CD4-positive, alpha-beta T cell (primary cell): ENCODE measurements at regions not wholly inside any gene's neighbourhood (a gene's known extent, or its start where the extent isn't known, plus 50 kb on each side); places are given as distances from the start of the nearest gene placed in this dataset.
A peak's percentile ranks its signal among the peaks of the same experiment; 100 is the strongest.

ENCODE experiments used
- ATAC-seq: fragments of 200-7000 bp; cut with Tn5 transposase; one replicate; pipeline ENCODE4 v1.10.0; 2022; ENCODE audit warnings: mild to moderate bottlenecking; ENCODE audit not compliant: poor library complexity
- CTCF ChIA-PET: fragments of 350-600 bp; sonication (Branson Sonifier 250); formaldehyde crosslinking; loops from one replicate; lab custom pipeline; 2021; ENCODE audit warnings: antibody characterized with exemption, inconsistent platforms; lab: Charles Lee
- POLR2A ChIA-PET: fragments of 350-600 bp; sonication (Branson Sonifier 250); formaldehyde crosslinking; loops from one replicate; lab custom pipeline; 2021; ENCODE audit warnings: antibody characterized with exemption, inconsistent platforms; lab: Charles Lee
- DNase-seq, 14 experiments: peaks; one replicate each; pipeline ENCODE4 v3.0.0-alpha.2; 2013 to 2020; ENCODE audit warnings: mixed read lengths in 2 of 14
- H3K27ac ChIP-seq, 2 donors: one replicate each; pipeline versions ENCODE4 v1.5.1 to v1.7.0; 2013; ENCODE audit warnings: low read length in 2 of 2, low read depth in 1 of 2, mild to moderate bottlenecking in 1 of 2
- H3K27me3 ChIP-seq, 2 experiments: 1 replicate in 1 of 2; 2 replicates in 1 of 2; pipeline versions ENCODE4 v1.6.1 to v1.7.0; 2013; ENCODE audit warnings: low read length in 2 of 2, control low read depth in 1 of 2, mild to moderate bottlenecking in 1 of 2, moderate library complexity in 1 of 2; ENCODE audit not compliant: insufficient read depth in 2 of 2, control insufficient read depth in 1 of 2
- H3K36me3 ChIP-seq: one replicate; pipeline ENCODE4 v1.6.1; 2013; ENCODE audit warnings: low read length, control low read depth; ENCODE audit not compliant: insufficient read depth
- H3K4me1 ChIP-seq: one replicate; pipeline ENCODE4 v1.6.1; 2013; ENCODE audit warnings: low read length, control low read depth; ENCODE audit not compliant: insufficient read depth
- H3K4me3 ChIP-seq: one replicate; pipeline ENCODE4 v1.5.1; 2013; ENCODE audit warnings: mild to moderate bottlenecking, low read length, moderate library complexity
- H3K9me3 ChIP-seq, 2 experiments: 1 replicate in 1 of 2; 2 replicates in 1 of 2; pipeline versions ENCODE4 v1.6.1 to v1.7.0; 2013; ENCODE audit warnings: low read length in 2 of 2, mild to moderate bottlenecking in 2 of 2, control low read depth in 1 of 2, moderate library complexity in 1 of 2; ENCODE audit not compliant: control insufficient read depth in 1 of 2, insufficient read depth in 1 of 2
- H3K27ac Mint-ChIP-seq: one replicate; pipeline ENCODE4 v1.8.0; 2020; ENCODE audit warnings: mixed read lengths
- H3K27me3 Mint-ChIP-seq: one replicate; pipeline ENCODE4 v1.8.0; 2021; ENCODE audit warnings: mixed read lengths
- H3K36me3 Mint-ChIP-seq: one replicate; pipeline ENCODE4 v1.8.0; 2021; ENCODE audit warnings: low read depth, mixed read lengths
- H3K4me1 Mint-ChIP-seq: one replicate; pipeline ENCODE4 v1.8.0; 2021; ENCODE audit warnings: low read depth, mixed read lengths
- H3K4me3 Mint-ChIP-seq: one replicate; pipeline ENCODE4 v1.8.0; 2020; ENCODE audit warnings: mild to moderate bottlenecking, mixed read lengths
- H3K9me3 Mint-ChIP-seq: one replicate; pipeline ENCODE4 v1.8.0; 2020; ENCODE audit warnings: mixed read lengths
- intact Hi-C, 2 experiments: fragments of 100-400 bp; cut with DNase I in 1 of 2; cut with micrococcal nuclease in 1 of 2; formaldehyde crosslinking; loops; one replicate each; pipeline versions ENCODE4 v1.15.1 to v1.9.0; 2023 to 2025; cut with DNase I, micrococcal nuclease
- TF ChIP-seq, protein P1 (sequence below): fragments of 200-600 bp; IDR thresholded peaks from one replicate; pipeline ENCODE4 v1.8.0; 2022; ENCODE audit warnings: antibody characterized with exemption, mild to moderate bottlenecking

DNA sequence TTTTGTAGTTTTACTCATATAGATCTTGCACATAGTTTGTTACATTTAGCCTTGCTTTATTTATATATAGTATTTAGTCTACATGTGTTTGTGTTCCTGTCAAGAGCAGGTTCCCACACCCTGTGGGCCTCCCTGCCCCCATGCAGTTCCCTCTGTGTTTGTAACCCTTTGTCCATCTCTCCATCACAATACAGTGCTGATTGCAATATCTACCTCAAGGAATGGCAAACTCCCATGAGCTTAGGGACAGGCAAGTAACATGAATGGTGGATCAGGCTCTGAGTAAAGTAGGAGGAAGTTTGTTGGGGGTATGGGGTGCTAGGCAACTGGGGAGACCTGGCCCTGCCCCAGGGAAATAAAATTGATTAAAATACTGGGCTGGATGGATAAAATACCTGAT, 151.9 kb upstream of the MYL2 start:
- Mint-ChIP-seq H3K9me3 (no peaks in the 10 kb centered on the region), H3K27ac (no peak overlapping the region), H3K4me3 (no peak overlapping the region), H3K36me3 (no peaks in the 10 kb centered on the region), H3K27me3 (no peaks in the 10 kb centered on the region), H3K4me1 (peaks cover 22% of the 10 kb centered on the region)
- H3K27me3 ChIP-seq, result peaks cover 0 to 2% of the 10 kb centered on the region in 2 experiments
- H3K9me3 ChIP-seq, result peaks cover 0 to 5% of the 10 kb centered on the region in 2 experiments
- H3K4me1 ChIP-seq, result peaks cover 26% of the 10 kb centered on the region
- no peak overlapping the region for H3K4me3 ChIP-seq
- intact Hi-C loops, result no loop called here
- ATAC-seq (no peak), DNase-seq (no peak)
- no peaks in the 10 kb centered on the region for H3K36me3 ChIP-seq
- CTCF ChIA-PET, result no interaction called here
- POLR2A ChIA-PET, result no interaction called here
- TF ChIP-seq, protein P1, sequence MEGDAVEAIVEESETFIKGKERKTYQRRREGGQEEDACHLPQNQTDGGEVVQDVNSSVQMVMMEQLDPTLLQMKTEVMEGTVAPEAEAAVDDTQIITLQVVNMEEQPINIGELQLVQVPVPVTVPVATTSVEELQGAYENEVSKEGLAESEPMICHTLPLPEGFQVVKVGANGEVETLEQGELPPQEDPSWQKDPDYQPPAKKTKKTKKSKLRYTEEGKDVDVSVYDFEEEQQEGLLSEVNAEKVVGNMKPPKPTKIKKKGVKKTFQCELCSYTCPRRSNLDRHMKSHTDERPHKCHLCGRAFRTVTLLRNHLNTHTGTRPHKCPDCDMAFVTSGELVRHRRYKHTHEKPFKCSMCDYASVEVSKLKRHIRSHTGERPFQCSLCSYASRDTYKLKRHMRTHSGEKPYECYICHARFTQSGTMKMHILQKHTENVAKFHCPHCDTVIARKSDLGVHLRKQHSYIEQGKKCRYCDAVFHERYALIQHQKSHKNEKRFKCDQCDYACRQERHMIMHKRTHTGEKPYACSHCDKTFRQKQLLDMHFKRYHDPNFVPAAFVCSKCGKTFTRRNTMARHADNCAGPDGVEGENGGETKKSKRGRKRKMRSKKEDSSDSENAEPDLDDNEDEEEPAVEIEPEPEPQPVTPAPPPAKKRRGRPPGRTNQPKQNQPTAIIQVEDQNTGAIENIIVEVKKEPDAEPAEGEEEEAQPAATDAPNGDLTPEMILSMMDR, result no peak
- no peak overlapping the region for H3K27ac ChIP-seq

DNA sequence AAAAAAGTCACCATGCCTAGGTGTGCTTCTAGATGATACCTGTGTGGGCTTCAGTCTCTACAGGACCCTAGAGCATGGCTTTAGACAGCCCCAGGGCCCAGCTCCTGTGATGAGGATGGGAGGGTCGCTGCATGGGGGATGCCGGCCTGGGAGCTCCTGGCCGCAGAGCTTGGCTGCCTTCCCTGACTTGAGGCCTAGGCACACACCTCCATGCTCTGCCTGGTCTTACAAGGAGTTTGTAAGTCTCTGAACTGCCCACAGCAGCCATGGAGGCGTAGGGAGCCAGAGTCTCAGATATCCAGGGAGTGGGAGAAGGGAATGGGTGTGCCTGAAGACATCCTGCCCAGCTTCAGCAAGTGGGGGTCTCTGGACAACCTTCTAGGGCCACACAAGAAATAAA, 149.5 kb upstream of the MYL2 start:
- H3K4me1 Mint-ChIP-seq, result peaks cover 22% of the 10 kb centered on the region
- TF ChIP-seq, protein P1, result no peak
- H3K9me3 Mint-ChIP-seq, result no peaks in the 10 kb centered on the region
- no peak for ATAC-seq
- intact Hi-C loops, result no loop called here
- no peak overlapping the region for H3K4me3 Mint-ChIP-seq
- no peaks in the 10 kb centered on the region for H3K36me3 ChIP-seq
- no peak overlapping the region for H3K27ac Mint-ChIP-seq
- H3K4me3 ChIP-seq, result no peak overlapping the region
- no peak for DNase-seq
- no peaks in the 10 kb centered on the region for H3K36me3 Mint-ChIP-seq
- no peak overlapping the region for H3K27ac ChIP-seq
- ChIA-PET CTCF (no interaction called here), POLR2A (no interaction called here)
- peaks cover 26% of the 10 kb centered on the region for H3K4me1 ChIP-seq
- H3K27me3 Mint-ChIP-seq, result no peaks in the 10 kb centered on the region
- H3K9me3 ChIP-seq, result peaks cover 0 to 5% of the 10 kb centered on the region in 2 experiments
- H3K27me3 ChIP-seq, result peaks cover 0 to 2% of the 10 kb centered on the region in 2 experiments

DNA sequence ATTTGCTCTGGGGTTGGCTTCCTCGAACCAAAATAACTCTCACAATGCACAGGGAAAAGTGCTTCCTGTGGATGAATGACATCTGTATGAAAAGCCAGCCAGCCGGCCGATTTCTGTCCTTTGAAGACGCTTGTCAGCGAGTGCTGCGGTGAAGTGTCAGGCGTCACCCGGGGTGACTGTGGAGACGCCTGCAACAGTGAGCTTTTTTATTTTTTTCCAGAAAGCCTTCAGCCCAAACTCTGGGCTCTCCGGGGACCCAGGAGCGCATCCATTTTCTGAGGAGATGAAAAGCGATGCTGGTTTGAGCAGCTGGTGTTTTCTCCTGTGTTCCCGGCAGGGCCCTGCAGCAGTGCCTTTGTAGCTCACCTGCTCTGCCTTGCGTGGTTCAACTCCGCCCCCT, 147.9 kb upstream of the MYL2 start:
- peak overlapping the region; percentile 30 for H3K4me3 Mint-ChIP-seq
- Histone ChIP-seq H3K27me3 (peaks cover 0 to 2% of the 10 kb centered on the region in 2 experiments), H3K36me3 (no peaks in the 10 kb centered on the region), H3K4me3 (peak overlapping the region; percentile 21), H3K27ac (no peak overlapping the region), H3K4me1 (peaks cover 19% of the 10 kb centered on the region), H3K9me3 (peaks cover 0 to 5% of the 10 kb centered on the region in 2 experiments)
- intact Hi-C loops, result no loop called here
- peaks cover 19% of the 10 kb centered on the region for H3K4me1 Mint-ChIP-seq
- peak overlapping the region; percentile 67 for H3K27ac Mint-ChIP-seq
- ChIA-PET POLR2A (interaction anchor here (1.4 kb wide), 2 partner anchors 11 to 26 kb away, joined by 3 to 8 read pairs; no protein-coding TSS in a partner anchor), CTCF (no interaction called here)
- ATAC-seq (peak; percentile 90), DNase-seq (peak; percentile 16 to 72 (median 37))
- TF ChIP-seq, protein P1, result no peak
- H3K27me3 Mint-ChIP-seq, result no peaks in the 10 kb centered on the region
- H3K36me3 Mint-ChIP-seq, result no peaks in the 10 kb centered on the region
- no peaks in the 10 kb centered on the region for H3K9me3 Mint-ChIP-seq
